ENCODE measurements at regions not wholly inside any gene's neighbourhood (a gene's known extent, or its start where the extent isn't known, plus 50 kb on each side); places are given as distances from the start of the nearest gene placed in this dataset.

- Histone ChIP-seq H3K9me3 (ENCODE audit: low read depth) (no peaks in the 10 kb centered on the region), H3K4me1 (ENCODE audit: insufficient read depth) (peaks cover 26% of the 10 kb centered on the region), H2AFZ (no peak overlapping the region), H3K9ac (no peak overlapping the region), H3K79me2 (ENCODE audit: insufficient read depth) (no peaks in the 10 kb centered on the region), H3K27me3 (replicated peaks; ENCODE audit: insufficient read depth) (no peaks in the 10 kb centered on the region), H3K9me2 (ENCODE audit: insufficient read depth) (no peaks in the 10 kb centered on the region), H3K27ac (peak overlapping the region; percentile 52), H3F3A (ENCODE audit: insufficient read depth) (peaks cover 13% of the 10 kb centered on the region), H3K4me3 (peak overlapping the region; percentile 22; the same call in 1 of the 2 replicates), H3K4me2 (ENCODE audit: unreplicated experiment) (peak overlapping the region; percentile 75), H3K36me3 (ENCODE audit: low read depth) (no peaks in the 10 kb centered on the region), H4K20me1 (ENCODE audit: insufficient read depth) (no peaks in the 10 kb centered on the region)
- DNase-seq = peak; percentile 72
- in situ Hi-C loops (cut with MboI) = no loop called here
- 0% methylated on average over 1 of the region's 1 CpG for WGBS, 2 experiments (ENCODE audit: low coverage in 1 of 2, low lambda C conversion rate in 2 of 2, missing lambda C conversion rate in 2 of 2)
- no peak for TF ChIP-seq EZH2 (IDR thresholded peaks at IDR 0.05; ENCODE audit: insufficient read depth, poor library complexity, severe bottlenecking)
- no peak for TF ChIP-seq EZH2phosphoT487 (IDR thresholded peaks at IDR 0.05; ENCODE audit: insufficient read depth, low read depth)
These were observed 222.6 kb upstream of the PCDH18 start for GRCh38 chr4:137754652-137755471.

DNA sequence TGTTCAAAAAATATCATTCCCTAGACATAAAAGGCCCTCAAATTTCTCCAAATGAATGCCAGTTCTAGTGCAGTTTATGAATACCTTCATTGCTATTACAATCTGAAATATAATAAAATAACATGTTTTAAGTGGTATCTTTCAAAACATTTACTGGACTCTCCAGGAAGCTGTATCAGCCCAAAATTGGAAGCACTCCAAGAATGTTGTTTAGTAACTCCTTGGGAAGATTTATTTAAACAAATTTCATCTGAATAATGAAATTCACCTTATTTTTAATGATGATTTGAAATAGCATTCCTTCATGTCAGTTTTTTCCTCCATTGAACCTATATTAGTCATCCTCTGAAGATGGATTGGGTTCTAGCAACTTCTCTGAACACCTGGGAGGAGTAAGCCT, 217.2 kb upstream of the PCDH18 start:
- no peak overlapping the region for H2AFZ ChIP-seq
- H3K4me1 ChIP-seq (ENCODE audit: insufficient read depth) = peaks cover 14% of the 10 kb centered on the region
- H3K27me3 ChIP-seq (replicated peaks; ENCODE audit: insufficient read depth) = no peaks in the 10 kb centered on the region
- in situ Hi-C loops (cut with MboI) = no loop called here
- no peak overlapping the region for H3K27ac ChIP-seq
- no peaks in the 10 kb centered on the region for H4K20me1 ChIP-seq (ENCODE audit: insufficient read depth)
- TF ChIP-seq EZH2phosphoT487 (IDR thresholded peaks at IDR 0.05; ENCODE audit: insufficient read depth, low read depth) (no peak), EZH2 (IDR thresholded peaks at IDR 0.05; ENCODE audit: insufficient read depth, poor library complexity, severe bottlenecking) (no peak)
- no peaks in the 10 kb centered on the region for H3K36me3 ChIP-seq (ENCODE audit: low read depth)
- no peak overlapping the region for H3K4me2 ChIP-seq (ENCODE audit: unreplicated experiment)
- peaks cover under 1% of the 10 kb centered on the region; the same call in 1 of the 2 replicates for H3F3A ChIP-seq (ENCODE audit: insufficient read depth)
- no peak overlapping the region for H3K4me3 ChIP-seq
- 0 out of 2 replicates have a peak, but pooled peaks cover 3% of the 10 kb centered on the region for H3K9me2 ChIP-seq (ENCODE audit: insufficient read depth)
- H3K9me3 ChIP-seq (ENCODE audit: low read depth) = no peaks in the 10 kb centered on the region
- no peaks in the 10 kb centered on the region for H3K79me2 ChIP-seq (ENCODE audit: insufficient read depth)
- DNase-seq = peak; percentile 60
- no peak overlapping the region for H3K9ac ChIP-seq

DNA sequence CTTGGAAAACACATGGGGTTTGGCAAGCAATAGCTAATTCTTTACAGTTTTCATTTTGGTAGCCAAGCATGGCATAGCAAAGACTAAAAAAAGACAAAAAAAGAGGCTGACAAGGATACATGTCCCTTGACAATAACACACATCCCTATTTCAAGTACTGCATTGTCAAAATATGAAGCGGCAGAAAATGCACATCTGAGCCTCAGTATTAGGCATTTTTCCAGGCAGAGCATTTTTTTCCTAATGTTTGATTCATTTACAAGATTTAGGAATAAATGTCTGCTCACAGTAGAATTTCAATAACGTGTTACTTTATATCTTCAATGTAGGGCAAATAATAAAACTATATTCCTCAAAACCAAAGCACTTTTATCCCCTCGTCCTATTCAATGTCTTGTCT, 216.3 kb upstream of the PCDH18 start:
- no peaks in the 10 kb centered on the region for H3K79me2 ChIP-seq (ENCODE audit: insufficient read depth)
- no peak overlapping the region for H3K4me2 ChIP-seq (ENCODE audit: unreplicated experiment)
- H3K9ac ChIP-seq = no peak overlapping the region
- DNase-seq = no peak
- 44% methylated on average over 3 of the region's 3 CpGs for WGBS, 2 experiments (ENCODE audit: low coverage in 1 of 2, low lambda C conversion rate in 2 of 2, missing lambda C conversion rate in 2 of 2)
- no peaks in the 10 kb centered on the region for H4K20me1 ChIP-seq (ENCODE audit: insufficient read depth)
- no peak overlapping the region for H3K4me3 ChIP-seq
- H3K9me3 ChIP-seq (ENCODE audit: low read depth) = no peaks in the 10 kb centered on the region
- 0 out of 2 replicates have a peak, but pooled peaks cover 3% of the 10 kb centered on the region for H3K9me2 ChIP-seq (ENCODE audit: insufficient read depth)
- H3K27ac ChIP-seq = no peak overlapping the region
- H2AFZ ChIP-seq = peak overlapping the region; percentile 2; the same call in 1 of the 2 replicates
- no peaks in the 10 kb centered on the region for H3K27me3 ChIP-seq (replicated peaks; ENCODE audit: insufficient read depth)
- in situ Hi-C loops (cut with MboI) = no loop called here
- no peak for TF ChIP-seq EZH2phosphoT487 (IDR thresholded peaks at IDR 0.05; ENCODE audit: insufficient read depth, low read depth)
- no peak for TF ChIP-seq EZH2 (IDR thresholded peaks at IDR 0.05; ENCODE audit: insufficient read depth, poor library complexity, severe bottlenecking)
- no peaks in the 10 kb centered on the region for H3F3A ChIP-seq (ENCODE audit: insufficient read depth)
- H3K36me3 ChIP-seq (ENCODE audit: low read depth) = no peaks in the 10 kb centered on the region
- peaks cover 8% of the 10 kb centered on the region; the same call in 1 of the 2 replicates for H3K4me1 ChIP-seq (ENCODE audit: insufficient read depth)

DNA sequence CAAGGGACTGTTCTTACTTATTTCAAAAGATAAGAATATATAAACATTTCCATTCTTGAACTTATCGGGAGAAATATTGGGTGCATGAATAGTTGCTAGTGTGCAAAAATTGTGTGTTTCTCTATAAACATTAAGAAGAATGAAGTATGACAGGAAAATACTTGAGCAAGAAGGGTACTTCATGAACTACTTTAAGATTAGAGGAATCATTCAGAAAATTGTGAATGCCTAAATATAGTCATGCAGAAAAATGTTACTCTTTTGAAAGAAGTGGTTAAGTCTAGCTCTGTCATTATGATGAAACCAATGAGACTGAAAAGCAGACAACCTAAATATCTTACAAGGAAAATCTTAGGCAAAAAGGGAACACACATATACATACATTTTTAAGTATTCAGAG, 207.8 kb upstream of the PCDH18 start:
- Histone ChIP-seq H3K27ac (no peak overlapping the region), H3K4me3 (no peak overlapping the region), H4K20me1 (ENCODE audit: insufficient read depth) (no peaks in the 10 kb centered on the region), H3K4me1 (ENCODE audit: insufficient read depth) (peaks cover 20% of the 10 kb centered on the region), H2AFZ (peak overlapping the region; percentile 46), H3K36me3 (ENCODE audit: low read depth) (no peaks in the 10 kb centered on the region), H3K27me3 (replicated peaks; ENCODE audit: insufficient read depth) (no peaks in the 10 kb centered on the region), H3K9me2 (ENCODE audit: insufficient read depth) (peaks cover 2% of the 10 kb centered on the region; the same call in 1 of the 2 replicates), H3F3A (ENCODE audit: insufficient read depth) (no peaks in the 10 kb centered on the region), H3K9me3 (ENCODE audit: low read depth) (no peaks in the 10 kb centered on the region), H3K79me2 (ENCODE audit: insufficient read depth) (no peaks in the 10 kb centered on the region), H3K4me2 (ENCODE audit: unreplicated experiment) (no peak overlapping the region), H3K9ac (no peak overlapping the region)
- WGBS, 2 experiments (ENCODE audit: low coverage in 1 of 2, low lambda C conversion rate in 2 of 2, missing lambda C conversion rate in 2 of 2) = 100% methylated on average over 1 of the region's 1 CpG
- in situ Hi-C loops (cut with MboI) = no loop called here
- no peak for TF ChIP-seq EZH2phosphoT487 (IDR thresholded peaks at IDR 0.05; ENCODE audit: insufficient read depth, low read depth)
- DNase-seq = peak; percentile 15

Measured in GM23248 (cell line).